ENCODE measurements at regions not wholly inside any gene's neighbourhood (a gene's known extent, or its start where the extent isn't known, plus 50 kb on each side); places are given as distances from the start of the nearest gene placed in this dataset.

DNA sequence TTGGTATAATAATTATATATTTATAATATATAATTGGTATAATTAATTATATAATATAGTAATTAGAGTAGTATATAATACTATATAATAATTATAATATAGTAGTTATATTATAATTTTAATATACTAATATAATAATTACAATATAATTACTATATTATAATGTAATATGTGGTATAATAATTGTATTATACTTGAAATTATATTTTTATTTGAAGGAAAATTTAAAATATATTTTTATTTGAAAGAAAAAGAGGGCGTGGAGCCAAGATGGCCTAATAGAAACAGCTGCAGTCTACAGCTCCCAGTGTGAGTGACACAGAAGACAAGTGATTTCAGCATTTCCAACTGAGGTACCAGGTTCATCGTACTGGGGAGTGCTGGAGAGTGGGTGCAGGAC lies 365.9 kb downstream of the MMUT start:
- DNase-seq: no peak

GRCh38 chr6:49088631-49089030 lies 374.4 kb downstream of the MMUT start:
- no peak for DNase-seq

DNA sequence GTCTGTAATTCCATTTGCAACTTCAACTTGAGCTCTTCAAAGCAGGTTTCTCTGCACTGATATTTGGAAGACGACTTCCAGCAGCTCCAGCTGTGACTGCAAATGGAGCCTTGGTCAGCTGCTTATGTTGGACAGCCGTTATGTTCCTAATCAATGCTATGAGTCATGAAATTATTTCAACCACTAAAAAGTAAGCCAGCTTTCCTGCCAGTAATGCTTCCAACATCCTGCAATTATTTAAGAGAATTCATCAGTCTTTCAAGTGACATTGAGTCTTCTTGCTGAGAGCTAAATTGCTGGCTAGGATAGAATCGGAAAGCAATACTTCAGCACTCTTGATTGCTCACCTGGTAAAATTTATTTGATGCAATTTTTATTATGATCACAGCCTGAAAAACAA lies 375.7 kb downstream of the MMUT start:
- no peak for DNase-seq

- DNase-seq: no peak
These were observed 380.4 kb downstream of the MMUT start for GRCh38 chr6:49082611-49083010.

GRCh38 chr6:49072885-49073620 lies 390.0 kb downstream of the MMUT start:
- no peak for DNase-seq

- DNase-seq: no peak
These were observed 390.9 kb downstream of the MMUT start for GRCh38 chr6:49072146-49072545.

GRCh38 chr6:49070411-49070810 lies 392.6 kb downstream of the MMUT start:
- no peak for DNase-seq

DNA sequence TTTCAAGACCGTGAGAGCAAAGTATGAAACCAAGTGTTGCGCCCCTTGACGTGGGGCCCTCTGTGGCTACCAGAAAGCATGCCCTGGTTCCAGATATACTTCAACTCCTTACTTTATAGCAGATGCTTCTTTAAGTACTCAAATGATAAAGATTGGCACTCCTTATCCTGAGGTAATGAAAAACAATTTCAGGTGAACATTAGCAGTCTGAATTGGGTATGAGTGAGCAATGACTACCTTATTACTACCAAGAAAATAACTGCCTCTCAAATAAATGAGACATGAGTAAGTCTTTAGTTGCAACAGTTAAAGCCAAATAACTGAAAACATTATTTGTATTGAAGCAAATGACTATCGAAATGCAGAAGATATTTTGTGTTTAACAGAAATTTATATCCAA lies 408.7 kb downstream of the MMUT start:
- no peak for DNase-seq

GRCh38 chr6:49052901-49053300 lies 410.2 kb downstream of the MMUT start:
- no peak for DNase-seq

DNA sequence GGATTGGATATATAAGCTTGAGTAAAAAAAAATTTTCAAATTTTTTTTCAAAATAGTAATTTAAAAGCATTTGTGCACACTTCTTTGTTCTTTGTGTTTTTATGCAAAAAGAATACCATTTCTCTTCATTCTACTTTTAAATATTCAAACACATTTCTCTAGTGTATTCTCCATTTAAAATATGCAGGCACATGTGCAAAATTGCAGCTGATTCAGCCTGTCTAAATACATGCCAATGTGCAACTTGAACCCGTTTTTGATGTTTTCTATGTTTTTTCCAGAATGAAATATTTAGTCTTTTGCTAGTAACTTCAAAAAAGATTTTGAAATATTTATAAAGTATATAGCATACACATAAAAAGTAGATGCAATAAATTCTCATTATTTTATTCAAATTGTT lies 411.8 kb downstream of the MMUT start:
- DNase-seq: no peak

- no peak for DNase-seq
These were observed 412.5 kb downstream of the MMUT start for GRCh38 chr6:49050584-49050983.

DNA sequence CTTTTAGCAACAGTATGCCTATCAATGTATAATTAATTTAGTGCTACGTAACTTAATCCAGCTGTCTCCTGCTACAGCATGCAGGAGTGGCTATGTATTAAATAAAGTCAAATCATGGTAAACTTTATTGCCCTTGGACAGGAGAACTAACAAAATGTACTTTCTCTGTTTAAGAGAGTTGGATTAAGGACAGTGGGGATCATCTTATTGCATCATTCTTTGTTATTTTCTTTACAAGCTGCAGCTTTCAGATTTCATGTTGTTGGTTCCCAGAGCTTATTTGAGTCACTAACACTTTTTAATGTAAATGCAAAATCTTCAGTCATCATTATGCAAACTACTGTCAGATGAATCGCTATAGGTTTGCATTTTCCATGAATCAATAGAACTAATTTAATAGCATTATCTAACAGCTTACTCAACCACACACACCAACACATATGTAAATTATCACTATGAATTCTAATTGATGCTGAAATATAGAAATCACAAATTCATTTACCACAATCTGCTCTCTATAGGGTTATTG lies 424.7 kb downstream of the MMUT start:
- no peak for DNase-seq

DNA sequence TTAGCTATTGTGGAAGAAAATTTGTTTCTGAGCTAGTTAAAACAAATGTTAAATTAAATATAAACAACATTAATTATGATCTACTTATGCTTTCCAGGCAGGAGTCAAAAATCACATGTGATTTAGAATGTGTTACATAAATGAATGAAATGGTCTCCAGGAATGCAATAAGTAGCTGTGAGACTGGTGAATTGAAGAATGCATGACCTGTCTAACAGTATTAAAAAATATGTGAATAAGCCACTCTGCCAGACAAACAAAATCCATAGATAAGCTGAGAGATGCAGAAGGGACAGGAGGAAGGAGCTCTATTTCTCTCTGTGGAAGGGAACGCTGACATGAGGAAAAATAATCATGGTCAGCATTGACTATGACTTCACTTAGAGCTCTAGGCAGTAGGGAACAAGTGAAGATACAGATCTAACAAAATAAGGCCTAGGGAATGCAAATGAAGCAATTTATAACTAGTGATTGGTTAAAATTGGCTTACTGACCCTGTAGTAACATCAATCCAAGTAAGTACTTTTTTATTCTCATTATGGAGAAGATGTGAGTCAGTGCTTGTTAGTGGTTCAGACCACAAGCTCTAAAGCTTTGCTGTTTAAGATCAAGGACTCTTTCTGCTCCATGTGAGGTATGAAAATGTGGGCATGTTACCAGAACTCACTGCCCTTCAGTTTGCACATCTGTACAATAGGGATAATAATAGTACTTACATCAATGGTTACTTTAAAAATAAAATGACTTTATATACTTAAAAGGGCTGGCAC lies 432.6 kb downstream of the MMUT start:
- DNase-seq: no peak

DNA sequence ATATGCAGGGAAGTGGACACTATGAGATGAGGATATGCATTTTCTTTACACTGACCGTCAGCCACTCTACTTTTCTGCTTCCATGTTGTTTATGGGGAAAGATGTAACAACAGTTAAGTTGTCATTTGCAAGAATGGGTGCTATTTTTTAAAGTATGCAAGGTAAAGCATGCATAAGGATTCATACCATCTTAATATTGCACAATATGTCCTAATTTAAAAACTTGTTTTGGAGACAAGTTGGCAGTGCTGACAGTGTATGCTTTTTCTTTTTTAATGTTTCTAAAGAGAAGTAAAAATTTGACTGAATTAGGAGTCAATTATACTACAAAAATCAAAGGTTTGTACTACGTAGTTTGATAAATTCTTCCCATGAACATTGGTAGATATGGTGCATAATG lies 435.4 kb downstream of the MMUT start:
- no peak for DNase-seq

DNA sequence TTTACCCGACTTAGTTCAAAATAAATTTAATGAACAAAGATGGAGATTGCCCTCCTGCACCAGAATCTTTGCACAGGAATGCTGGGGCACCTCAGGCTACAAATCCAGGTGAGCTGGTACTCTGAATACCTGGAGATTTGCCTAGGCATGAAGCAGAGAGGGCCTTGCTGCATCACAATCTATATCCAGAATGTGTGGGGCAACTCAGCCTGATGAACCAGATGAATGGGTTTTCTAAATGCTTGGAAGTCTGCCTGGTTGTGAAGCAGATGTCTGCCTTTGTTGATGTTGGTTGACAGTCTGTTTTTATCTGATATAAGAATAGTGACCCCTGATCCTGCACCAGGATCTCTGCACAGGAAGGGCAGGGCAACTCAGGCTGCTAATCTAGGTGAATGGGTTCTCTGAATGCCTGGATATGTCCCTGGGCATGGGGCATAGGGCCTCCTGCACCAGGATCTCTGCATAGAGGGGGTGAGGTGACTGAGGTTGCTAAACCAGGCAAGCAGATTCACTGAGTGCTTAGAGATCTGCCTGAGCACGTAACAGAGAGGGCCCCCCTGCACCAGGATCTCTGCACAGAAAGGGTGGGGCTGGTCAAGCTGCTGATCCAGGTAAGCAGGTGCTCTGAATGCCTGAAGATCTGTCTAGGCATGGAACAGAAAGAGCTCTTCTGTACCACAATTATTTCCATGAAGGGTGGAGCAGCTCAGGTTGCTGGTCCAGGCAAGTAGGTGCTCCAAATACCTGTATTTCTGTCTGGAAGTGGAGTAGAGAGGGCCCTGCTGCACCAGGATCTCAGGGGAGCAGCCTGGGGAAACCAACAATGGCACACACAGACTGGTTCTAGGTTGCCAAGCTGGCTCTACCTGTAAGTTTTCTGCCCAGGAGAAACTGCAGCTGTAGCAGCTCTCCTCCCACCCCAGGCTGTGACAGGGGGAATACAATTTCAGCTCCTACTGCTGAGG lies 437.5 kb downstream of the MMUT start:
- DNase-seq: no peak

DNA sequence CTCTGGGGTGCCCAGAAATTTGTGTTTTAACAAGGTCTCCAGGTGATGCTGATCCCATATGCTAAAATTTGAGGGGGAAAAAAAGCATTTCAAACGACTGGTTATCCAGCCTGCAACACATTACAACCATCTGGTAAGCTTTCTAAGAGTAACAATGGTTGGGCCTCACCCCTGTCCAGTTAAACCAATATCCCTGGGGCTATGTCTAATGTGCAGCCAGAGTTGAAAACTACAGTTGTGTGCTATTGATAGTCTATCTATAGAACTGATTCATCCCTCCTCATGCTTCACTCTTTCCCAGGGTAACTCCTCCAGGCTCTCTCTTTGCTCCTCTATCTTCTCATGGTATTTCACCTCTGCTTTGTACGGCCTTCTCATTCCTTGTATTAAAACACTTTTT lies 458.3 kb downstream of the MMUT start:
- no peak for DNase-seq

DNA sequence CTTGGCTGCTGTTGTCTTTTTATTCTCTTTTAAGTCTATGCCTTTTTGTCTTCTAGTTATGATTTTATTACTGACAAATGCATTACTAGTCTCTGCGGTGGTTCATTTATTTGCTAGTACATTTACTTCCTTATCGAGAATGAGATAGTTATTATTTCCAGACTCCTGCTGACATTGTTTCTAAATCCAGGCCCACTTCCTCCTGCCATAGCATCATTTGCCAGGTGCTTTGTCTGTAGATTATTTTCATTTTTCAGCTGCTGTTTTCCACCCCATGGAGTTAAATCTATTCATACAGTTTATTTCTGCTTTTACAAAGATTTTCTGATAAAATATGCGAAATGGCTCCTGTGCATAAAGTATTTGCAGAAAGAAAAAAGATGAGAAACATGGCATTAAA lies 459.7 kb downstream of the MMUT start:
- no peak for DNase-seq

GRCh38 chr6:49001856-49002541 lies 461.1 kb downstream of the MMUT start:
- DNase-seq: no peak

DNA sequence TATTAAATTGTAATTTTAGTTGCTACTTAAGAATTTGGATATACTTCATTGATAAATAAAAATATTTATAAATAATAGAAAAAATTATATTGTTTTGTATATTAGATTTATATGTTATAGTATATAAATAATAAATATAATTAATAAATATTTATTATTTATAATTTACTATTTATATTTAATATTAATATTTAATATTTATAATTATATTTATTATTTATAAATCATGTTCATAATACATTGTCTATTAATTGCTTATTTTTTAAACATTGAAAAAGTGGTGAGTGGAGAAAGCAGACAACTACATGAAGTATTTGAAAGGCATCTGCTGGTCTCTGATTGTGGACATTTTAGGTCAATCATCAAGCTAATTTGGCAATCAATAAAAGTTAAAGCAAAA lies 464.5 kb downstream of the MMUT start:
- no peak for DNase-seq

- no peak for DNase-seq
These were observed 466.5 kb downstream of the MMUT start for GRCh38 chr6:48996461-48997119.

GRCh38 chr6:48994811-48995210 lies 468.2 kb downstream of the MMUT start:
- DNase-seq: no peak

- DNase-seq: no peak
These were observed 472.3 kb downstream of the MMUT start for GRCh38 chr6:48990739-48991138.
